ENCODE measurements at regions not wholly inside any gene's neighbourhood (a gene's known extent, or its start where the extent isn't known, plus 50 kb on each side); places are given as distances from the start of the nearest gene placed in this dataset.

- no peaks in the 10 kb centered on the region for H3F3A ChIP-seq (ENCODE audit: insufficient read depth, low read length)
- no peaks in the 10 kb centered on the region for H3K9me2 ChIP-seq (replicated peaks; ENCODE audit: insufficient read depth, low read length)
- H3K4me1 ChIP-seq (ENCODE audit: low read length), result no peaks in the 10 kb centered on the region
- H3K27ac ChIP-seq (ENCODE audit: low read length), result no peak overlapping the region
- H3K9me3 ChIP-seq (replicated peaks; ENCODE audit: insufficient read depth, low read length), result no peaks in the 10 kb centered on the region
- no peak overlapping the region for H3K4me3 ChIP-seq (ENCODE audit: low read length)
- no peak overlapping the region for H3K9ac ChIP-seq (ENCODE audit: low read length)
- DNase-seq, result no peak
- no peaks in the 10 kb centered on the region for H3K79me2 ChIP-seq (ENCODE audit: low read length)
- no peak overlapping the region for H2AFZ ChIP-seq (ENCODE audit: low read length)
- H4K20me1 ChIP-seq (ENCODE audit: insufficient read depth, low read length), result no peaks in the 10 kb centered on the region
- H3K36me3 ChIP-seq (replicated peaks; ENCODE audit: insufficient read depth, low read length), result no peaks in the 10 kb centered on the region
- TF ChIP-seq EZH2 (optimal IDR thresholded peaks at IDR 0.05; ENCODE audit: low read depth, low read length) (no peak), CTCF (IDR thresholded peaks at IDR 0.05; ENCODE audit: low read length) (no peak), EZH2phosphoT487 (IDR thresholded peaks at IDR 0.05; ENCODE audit: low read length) (no peak)
- H3K4me2 ChIP-seq (ENCODE audit: low read depth, low read length), result no peak overlapping the region
- H3K27me3 ChIP-seq (replicated peaks; ENCODE audit: insufficient read depth, low read length), result no peaks in the 10 kb centered on the region
Observed at GRCh38 chr6:134531188-134531551, 213.3 kb upstream of the SGK1 start.

GRCh38 chr6:134529921-134530320 lies 212.0 kb upstream of the SGK1 start:
- Histone ChIP-seq H4K20me1 (ENCODE audit: insufficient read depth, low read length) (no peaks in the 10 kb centered on the region), H3K9me2 (replicated peaks; ENCODE audit: insufficient read depth, low read length) (no peaks in the 10 kb centered on the region), H3F3A (ENCODE audit: insufficient read depth, low read length) (no peaks in the 10 kb centered on the region), H3K4me3 (ENCODE audit: low read length) (no peak overlapping the region), H2AFZ (ENCODE audit: low read length) (no peak overlapping the region), H3K4me2 (ENCODE audit: low read depth, low read length) (no peak overlapping the region), H3K4me1 (ENCODE audit: low read length) (no peaks in the 10 kb centered on the region), H3K9ac (ENCODE audit: low read length) (no peak overlapping the region), H3K9me3 (replicated peaks; ENCODE audit: insufficient read depth, low read length) (no peaks in the 10 kb centered on the region), H3K79me2 (ENCODE audit: low read length) (no peaks in the 10 kb centered on the region), H3K36me3 (replicated peaks; ENCODE audit: insufficient read depth, low read length) (no peaks in the 10 kb centered on the region), H3K27ac (ENCODE audit: low read length) (no peak overlapping the region), H3K27me3 (replicated peaks; ENCODE audit: insufficient read depth, low read length) (no peaks in the 10 kb centered on the region)
- no peak for DNase-seq
- TF ChIP-seq EZH2 (optimal IDR thresholded peaks at IDR 0.05; ENCODE audit: low read depth, low read length) (no peak), CTCF (IDR thresholded peaks at IDR 0.05; ENCODE audit: low read length) (no peak), EZH2phosphoT487 (IDR thresholded peaks at IDR 0.05; ENCODE audit: low read length) (no peak)

- H4K20me1 ChIP-seq (ENCODE audit: insufficient read depth, low read length), result no peaks in the 10 kb centered on the region
- TF ChIP-seq EZH2 (optimal IDR thresholded peaks at IDR 0.05; ENCODE audit: low read depth, low read length), result no peak
- TF ChIP-seq CTCF (IDR thresholded peaks at IDR 0.05; ENCODE audit: low read length), result no peak
- TF ChIP-seq EZH2phosphoT487 (IDR thresholded peaks at IDR 0.05; ENCODE audit: low read length), result no peak
- H3K36me3 ChIP-seq (replicated peaks; ENCODE audit: insufficient read depth, low read length), result no peaks in the 10 kb centered on the region
- H3K4me1 ChIP-seq (ENCODE audit: low read length), result no peaks in the 10 kb centered on the region
- no peak overlapping the region for H2AFZ ChIP-seq (ENCODE audit: low read length)
- no peak overlapping the region for H3K9ac ChIP-seq (ENCODE audit: low read length)
- H3K79me2 ChIP-seq (ENCODE audit: low read length), result no peaks in the 10 kb centered on the region
- no peaks in the 10 kb centered on the region for H3F3A ChIP-seq (ENCODE audit: insufficient read depth, low read length)
- no peaks in the 10 kb centered on the region for H3K9me2 ChIP-seq (replicated peaks; ENCODE audit: insufficient read depth, low read length)
- no peaks in the 10 kb centered on the region for H3K9me3 ChIP-seq (replicated peaks; ENCODE audit: insufficient read depth, low read length)
- H3K4me2 ChIP-seq (ENCODE audit: low read depth, low read length), result no peak overlapping the region
- H3K4me3 ChIP-seq (ENCODE audit: low read length), result no peak overlapping the region
- no peak overlapping the region for H3K27ac ChIP-seq (ENCODE audit: low read length)
- no peak for DNase-seq
- no peaks in the 10 kb centered on the region for H3K27me3 ChIP-seq (replicated peaks; ENCODE audit: insufficient read depth, low read length)
Observed at GRCh38 chr6:134529305-134529704, 211.4 kb upstream of the SGK1 start.
